GM10248 (cell line): ENCODE measurements at regions not wholly inside any gene's neighbourhood (a gene's known extent, or its start where the extent isn't known, plus 50 kb on each side); places are given as distances from the start of the nearest gene placed in this dataset.

Experiments used
- CTCF ChIA-PET: fragments of 300-600 bp; sonication (Branson Sonifier 250); formaldehyde crosslinking; extraction: SDS; loops from one replicate; lab custom pipeline; 2021; ENCODE audit warnings: antibody characterized with exemption; lab: Yijun Ruan, JAX
- POLR2A ChIA-PET: fragments of 350-650 bp; sonication (Branson Sonifier 250); formaldehyde crosslinking; extraction: SDS; loops from one replicate; lab custom pipeline; 2020; ENCODE audit warnings: antibody characterized with exemption; lab: Yijun Ruan, JAX
- DNase-seq: peaks from one replicate; pipeline ENCODE4 v3.0.0; 2012; ENCODE audit errors: extremely low spot score
- CTCF ChIP-seq: IDR thresholded peaks from 2 replicates; pipeline ENCODE4 v1.5.1; 2012; ENCODE audit warnings: mild to moderate bottlenecking, low read depth; ENCODE audit errors: extremely low read depth, missing control alignments, control extremely low read depth

DNA sequence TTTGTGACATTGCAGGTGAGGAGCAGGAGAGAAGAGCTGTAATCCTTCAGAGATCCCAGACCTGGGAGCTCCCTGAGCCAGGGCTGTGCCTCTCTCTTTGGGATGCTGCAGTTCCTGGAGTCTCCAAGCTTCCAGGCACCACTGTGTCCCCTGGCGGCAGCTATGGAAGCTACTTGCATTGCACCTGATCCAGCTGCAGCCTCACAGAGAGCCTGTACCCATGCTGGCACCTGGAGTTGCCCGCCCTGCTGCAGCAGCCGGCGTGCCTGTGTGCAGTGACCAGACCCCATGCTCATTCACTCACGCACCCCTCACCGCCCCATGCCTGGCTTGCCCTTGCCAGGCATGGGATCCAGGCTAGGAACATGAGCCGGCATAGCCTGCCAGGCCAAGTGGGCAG is 51.8 kb upstream of the MED9 start:
- ChIA-PET POLR2A (no interaction called here), CTCF (interaction anchor here (0.9 to 1.3 kb wide), 2 partner anchors 42 to 72 kb away, joined by 3 to 4 read pairs; partner anchors contain the start of gene RASD1)
- TF ChIP-seq CTCF: no peak

DNA sequence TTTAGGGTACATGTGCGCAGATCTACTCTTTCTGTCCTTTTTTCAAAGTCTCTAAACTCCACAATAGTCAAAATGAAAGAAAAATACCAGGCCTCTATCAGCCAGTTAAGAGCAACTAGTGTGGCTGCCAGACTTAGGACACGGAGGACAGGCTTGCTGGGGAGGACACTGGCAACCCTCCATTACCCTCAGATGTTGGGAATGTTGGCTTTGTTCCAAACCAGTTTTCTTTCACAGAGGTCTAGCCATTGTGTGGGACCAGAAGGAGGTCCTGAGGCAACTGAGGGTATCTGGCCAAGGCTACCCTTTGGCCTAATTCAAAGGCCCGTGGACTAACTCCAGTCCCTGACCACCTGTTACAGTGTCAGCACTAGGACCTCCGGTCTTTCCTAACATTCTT is 51.2 kb upstream of the MED9 start:
- no peak for TF ChIP-seq CTCF
- POLR2A ChIA-PET: no interaction called here
- CTCF ChIA-PET: no interaction called here
- no peak for DNase-seq

More for the DNA sequence above, 51.8 kb upstream of the MED9 start:
- DNase-seq: no peak

DNA sequence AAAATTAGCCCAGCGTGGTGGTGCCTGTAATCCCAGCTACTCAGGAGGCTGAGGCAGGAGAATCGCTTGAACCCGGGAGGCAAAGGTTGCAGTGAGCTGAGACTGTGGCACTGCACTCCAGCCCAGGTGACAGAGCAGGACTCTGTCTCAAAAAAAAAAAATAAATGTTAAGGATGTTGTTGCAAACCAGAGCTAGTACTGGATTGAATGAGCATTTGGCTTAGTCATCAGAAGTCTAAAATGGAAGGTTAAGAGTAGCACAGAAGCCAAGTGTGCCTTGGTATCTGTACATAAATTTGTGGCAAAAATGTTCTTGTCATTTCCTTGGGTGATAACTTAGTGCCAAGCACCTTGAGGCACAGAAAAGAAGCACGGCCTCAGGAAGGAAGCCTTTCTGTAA is 50.6 kb upstream of the MED9 start:
- no peak for TF ChIP-seq CTCF
- ChIA-PET POLR2A (no interaction called here), CTCF (no interaction called here)
- DNase-seq: no peak
